ENCODE measurements at regions not wholly inside any gene's neighbourhood (a gene's known extent, or its start where the extent isn't known, plus 50 kb on each side); places are given as distances from the start of the nearest gene placed in this dataset.

DNA sequence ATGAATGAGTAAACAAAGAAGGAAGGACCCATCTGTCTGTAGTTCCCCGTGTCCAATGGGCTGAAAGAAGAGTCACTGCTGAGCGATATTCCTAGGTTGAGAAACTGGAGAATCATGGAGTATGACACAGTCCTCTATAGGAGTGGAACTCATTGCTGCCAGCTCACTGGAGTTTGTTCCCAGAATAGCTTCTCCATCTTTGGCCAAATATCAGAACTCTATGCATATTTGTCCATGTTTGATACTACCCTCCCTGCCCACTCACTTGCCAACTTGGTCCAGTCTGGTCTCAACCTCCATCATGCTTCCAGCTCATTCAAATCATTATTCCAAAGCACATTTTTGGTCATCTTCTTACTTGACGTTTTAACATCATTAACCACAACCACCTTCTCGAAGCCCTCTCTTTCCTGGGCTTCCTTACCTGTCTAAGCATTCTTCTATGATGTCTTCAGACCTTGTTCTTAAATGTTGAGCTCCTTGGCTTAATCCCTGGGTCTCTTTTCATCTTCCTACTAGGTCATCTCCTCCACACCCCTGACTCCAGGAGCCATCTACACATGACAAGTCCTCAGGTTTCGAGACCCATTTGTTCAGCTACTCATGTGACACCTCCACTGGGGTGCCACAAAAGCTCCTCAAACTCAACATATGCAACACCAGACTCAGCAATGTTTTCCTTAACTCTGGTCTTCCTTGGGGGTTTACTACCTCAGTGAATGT is 221.6 kb downstream of the MYCN start:
- TF ChIP-seq NRF1 (IDR thresholded peaks at IDR 0.05; ENCODE audit: low read depth, low read length) (no peak), FOSL2 (IDR thresholded peaks at IDR 0.05; ENCODE audit: borderline replicate concordance, low read depth) (no peak), CHD2 (IDR thresholded peaks at IDR 0.05; ENCODE audit: low read length, partially characterized antibody) (no peak), MXI1 (IDR thresholded peaks at IDR 0.05; ENCODE audit: low read depth, low read length) (no peak), GATA2 (CRISPR knock-in tag; IDR thresholded peaks at IDR 0.05) (no peak), ELF1 (IDR thresholded peaks at IDR 0.05) (no peak), EP300 (IDR thresholded peaks at IDR 0.05; ENCODE audit: borderline replicate concordance in 1 of 2, low read depth in 1 of 2, low read length in 1 of 2) (no peak), YY1 (IDR thresholded peaks at IDR 0.05; ENCODE audit: low read depth) (no peak), RCOR1 (IDR thresholded peaks at IDR 0.05; ENCODE audit: low read length) (no peak)
- TF ChIP-seq, protein P1, sequence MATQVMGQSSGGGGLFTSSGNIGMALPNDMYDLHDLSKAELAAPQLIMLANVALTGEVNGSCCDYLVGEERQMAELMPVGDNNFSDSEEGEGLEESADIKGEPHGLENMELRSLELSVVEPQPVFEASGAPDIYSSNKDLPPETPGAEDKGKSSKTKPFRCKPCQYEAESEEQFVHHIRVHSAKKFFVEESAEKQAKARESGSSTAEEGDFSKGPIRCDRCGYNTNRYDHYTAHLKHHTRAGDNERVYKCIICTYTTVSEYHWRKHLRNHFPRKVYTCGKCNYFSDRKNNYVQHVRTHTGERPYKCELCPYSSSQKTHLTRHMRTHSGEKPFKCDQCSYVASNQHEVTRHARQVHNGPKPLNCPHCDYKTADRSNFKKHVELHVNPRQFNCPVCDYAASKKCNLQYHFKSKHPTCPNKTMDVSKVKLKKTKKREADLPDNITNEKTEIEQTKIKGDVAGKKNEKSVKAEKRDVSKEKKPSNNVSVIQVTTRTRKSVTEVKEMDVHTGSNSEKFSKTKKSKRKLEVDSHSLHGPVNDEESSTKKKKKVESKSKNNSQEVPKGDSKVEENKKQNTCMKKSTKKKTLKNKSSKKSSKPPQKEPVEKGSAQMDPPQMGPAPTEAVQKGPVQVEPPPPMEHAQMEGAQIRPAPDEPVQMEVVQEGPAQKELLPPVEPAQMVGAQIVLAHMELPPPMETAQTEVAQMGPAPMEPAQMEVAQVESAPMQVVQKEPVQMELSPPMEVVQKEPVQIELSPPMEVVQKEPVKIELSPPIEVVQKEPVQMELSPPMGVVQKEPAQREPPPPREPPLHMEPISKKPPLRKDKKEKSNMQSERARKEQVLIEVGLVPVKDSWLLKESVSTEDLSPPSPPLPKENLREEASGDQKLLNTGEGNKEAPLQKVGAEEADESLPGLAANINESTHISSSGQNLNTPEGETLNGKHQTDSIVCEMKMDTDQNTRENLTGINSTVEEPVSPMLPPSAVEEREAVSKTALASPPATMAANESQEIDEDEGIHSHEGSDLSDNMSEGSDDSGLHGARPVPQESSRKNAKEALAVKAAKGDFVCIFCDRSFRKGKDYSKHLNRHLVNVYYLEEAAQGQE (IDR thresholded peaks at IDR 0.05; ENCODE audit: low read depth, low read length), result no peak
- TF ChIP-seq, protein P2, sequence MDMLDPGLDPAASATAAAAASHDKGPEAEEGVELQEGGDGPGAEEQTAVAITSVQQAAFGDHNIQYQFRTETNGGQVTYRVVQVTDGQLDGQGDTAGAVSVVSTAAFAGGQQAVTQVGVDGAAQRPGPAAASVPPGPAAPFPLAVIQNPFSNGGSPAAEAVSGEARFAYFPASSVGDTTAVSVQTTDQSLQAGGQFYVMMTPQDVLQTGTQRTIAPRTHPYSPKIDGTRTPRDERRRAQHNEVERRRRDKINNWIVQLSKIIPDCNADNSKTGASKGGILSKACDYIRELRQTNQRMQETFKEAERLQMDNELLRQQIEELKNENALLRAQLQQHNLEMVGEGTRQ (IDR thresholded peaks at IDR 0.05; ENCODE audit: borderline replicate concordance, low read depth, low read length), result no peak
- TF ChIP-seq, protein P3, sequence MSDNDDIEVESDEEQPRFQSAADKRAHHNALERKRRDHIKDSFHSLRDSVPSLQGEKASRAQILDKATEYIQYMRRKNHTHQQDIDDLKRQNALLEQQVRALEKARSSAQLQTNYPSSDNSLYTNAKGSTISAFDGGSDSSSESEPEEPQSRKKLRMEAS (IDR thresholded peaks at IDR 0.05; ENCODE audit: low read depth), result no peak
- 19% methylated on average over 5 of the region's 5 CpGs for WGBS (ENCODE audit: low lambda C conversion rate)

More for the DNA sequence above, 221.6 kb downstream of the MYCN start:
- Histone ChIP-seq H3K9me3 (no peaks in the 10 kb centered on the region; the same call in 1 of the 2 replicates), H3K4me1 (ENCODE audit: control insufficient read depth in 1 of 2, insufficient read depth in 2 of 2, low read depth in 1 of 2, low read length in 1 of 2) (no peaks in the 10 kb centered on the region), H4K20me1 (ENCODE audit: insufficient read depth) (no peaks in the 10 kb centered on the region), H3F3A (replicated peaks; ENCODE audit: insufficient read depth) (no peaks in the 10 kb centered on the region), H3K36me3 (replicated peaks in 1 of 2; ENCODE audit: control insufficient read depth in 1 of 2, insufficient read depth in 2 of 2, low read length in 1 of 2) (no peaks in the 10 kb centered on the region), H3K9ac (no peak overlapping the region), H3K4me3 (ENCODE audit: low read depth in 2 of 2, low read length in 1 of 2) (no peak overlapping the region), H3K9me2 (no peaks in the 10 kb centered on the region), H3K79me2 (ENCODE audit: insufficient read depth) (no peaks in the 10 kb centered on the region), H2AFZ (ENCODE audit: low read depth) (no peak overlapping the region), H3K27ac (ENCODE audit: low read depth in 2 of 2, low read length in 1 of 2) (no peak overlapping the region), H3K27me3 (ENCODE audit: insufficient read depth) (no peaks in the 10 kb centered on the region), H3K4me2 (no peak overlapping the region)
- ChIA-PET POLR2A (no interaction called here), CTCF (interaction anchor here (0.6 to 1.5 kb wide), 3 partner anchors 10 to 106 kb away, joined by 3 to 5 read pairs (median 3); no protein-coding TSS in a partner anchor)
- DNase-seq, result no peak
